22Rv1 (cell line): ENCODE measurements at regions not wholly inside any gene's neighbourhood (a gene's known extent, or its start where the extent isn't known, plus 50 kb on each side); places are given as distances from the start of the nearest gene placed in this dataset.

Experiments used
- ZFX ChIP-seq: fragments of 450-650 bp; IDR thresholded peaks from 2 replicates; pipeline ENCODE4 v1.6.1; 2017; ENCODE audit warnings: antibody characterized with exemption, borderline replicate concordance
- TF ChIP-seq, protein P1 (sequence below): fragments of 450-650 bp; IDR thresholded peaks from 2 replicates; pipeline ENCODE4 v1.5.1; 2017; ENCODE audit warnings: mild to moderate bottlenecking

DNA sequence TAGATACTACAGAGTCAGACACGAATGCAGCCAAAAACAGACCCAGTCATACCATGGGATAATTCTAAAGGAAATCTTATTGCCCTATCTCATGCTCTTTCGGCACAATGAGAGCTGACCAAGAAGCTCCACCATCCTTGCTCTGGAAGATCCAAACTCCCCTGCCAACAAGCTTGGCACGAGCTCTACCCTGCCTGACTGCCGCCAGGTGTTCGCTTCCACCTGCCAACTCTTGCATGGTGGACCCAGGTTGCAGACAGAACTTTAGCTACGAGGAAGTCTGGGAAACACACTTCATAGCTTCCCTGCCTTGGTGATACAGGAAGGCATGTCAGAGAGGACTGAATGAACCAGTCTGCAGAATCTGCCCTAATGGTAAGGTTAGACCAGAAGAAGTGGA, 355.0 kb downstream of the DRD1 start:
- TF ChIP-seq, protein P1, sequence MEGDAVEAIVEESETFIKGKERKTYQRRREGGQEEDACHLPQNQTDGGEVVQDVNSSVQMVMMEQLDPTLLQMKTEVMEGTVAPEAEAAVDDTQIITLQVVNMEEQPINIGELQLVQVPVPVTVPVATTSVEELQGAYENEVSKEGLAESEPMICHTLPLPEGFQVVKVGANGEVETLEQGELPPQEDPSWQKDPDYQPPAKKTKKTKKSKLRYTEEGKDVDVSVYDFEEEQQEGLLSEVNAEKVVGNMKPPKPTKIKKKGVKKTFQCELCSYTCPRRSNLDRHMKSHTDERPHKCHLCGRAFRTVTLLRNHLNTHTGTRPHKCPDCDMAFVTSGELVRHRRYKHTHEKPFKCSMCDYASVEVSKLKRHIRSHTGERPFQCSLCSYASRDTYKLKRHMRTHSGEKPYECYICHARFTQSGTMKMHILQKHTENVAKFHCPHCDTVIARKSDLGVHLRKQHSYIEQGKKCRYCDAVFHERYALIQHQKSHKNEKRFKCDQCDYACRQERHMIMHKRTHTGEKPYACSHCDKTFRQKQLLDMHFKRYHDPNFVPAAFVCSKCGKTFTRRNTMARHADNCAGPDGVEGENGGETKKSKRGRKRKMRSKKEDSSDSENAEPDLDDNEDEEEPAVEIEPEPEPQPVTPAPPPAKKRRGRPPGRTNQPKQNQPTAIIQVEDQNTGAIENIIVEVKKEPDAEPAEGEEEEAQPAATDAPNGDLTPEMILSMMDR, result no peak
- no peak for TF ChIP-seq ZFX
